Effector memory CD8-positive, alpha-beta T cell (primary cell): ENCODE measurements at regions not wholly inside any gene's neighbourhood (a gene's known extent, or its start where the extent isn't known, plus 50 kb on each side); places are given as distances from the start of the nearest gene placed in this dataset.
A peak's percentile ranks its signal among the peaks of the same experiment; 100 is the strongest.
"Not testable (repeated sequence)": the region's sequence is repeated elsewhere in the genome, so short reads cannot be mapped to it uniquely, and the experiment has no call there.

Experiments
- ATAC-seq: fragments of 150-1000 bp; cut with Tn5 transposase; replicated peaks from 2 replicates; pipeline ENCODE4 v1.10.0; 2021; ENCODE audit warnings: mild to moderate bottlenecking, moderate library complexity
- DNase-seq, 3 experiments: peaks; one replicate each; pipeline ENCODE4 v3.0.0; 2021
- H3K27ac Mint-ChIP-seq, 2 donors: one replicate each; pipeline ENCODE4 v1.8.0; 2022; ENCODE audit warnings: mild to moderate bottlenecking in 2 of 2, mixed read lengths in 2 of 2, moderate library complexity in 2 of 2
- H3K27me3 Mint-ChIP-seq, 2 donors: one replicate each; pipeline ENCODE4 v1.8.0; 2022; ENCODE audit warnings: mixed read lengths in 2 of 2
- H3K36me3 Mint-ChIP-seq: one replicate; pipeline ENCODE4 v1.8.0; 2022; ENCODE audit warnings: mild to moderate bottlenecking, moderate library complexity, mixed read lengths; ENCODE audit not compliant: insufficient read depth
- H3K4me1 Mint-ChIP-seq, 2 donors: one replicate each; pipeline ENCODE4 v1.8.0; 2022; ENCODE audit warnings: low read depth in 2 of 2, mixed read lengths in 2 of 2
- H3K4me3 Mint-ChIP-seq, 2 donors: one replicate each; pipeline ENCODE4 v1.8.0; 2022; ENCODE audit warnings: mild to moderate bottlenecking in 2 of 2, mixed read lengths in 2 of 2, moderate library complexity in 2 of 2
- H3K9me3 Mint-ChIP-seq, 2 donors: one replicate each; pipeline ENCODE4 v1.8.0; 2022; ENCODE audit warnings: mixed read lengths in 2 of 2

DNA sequence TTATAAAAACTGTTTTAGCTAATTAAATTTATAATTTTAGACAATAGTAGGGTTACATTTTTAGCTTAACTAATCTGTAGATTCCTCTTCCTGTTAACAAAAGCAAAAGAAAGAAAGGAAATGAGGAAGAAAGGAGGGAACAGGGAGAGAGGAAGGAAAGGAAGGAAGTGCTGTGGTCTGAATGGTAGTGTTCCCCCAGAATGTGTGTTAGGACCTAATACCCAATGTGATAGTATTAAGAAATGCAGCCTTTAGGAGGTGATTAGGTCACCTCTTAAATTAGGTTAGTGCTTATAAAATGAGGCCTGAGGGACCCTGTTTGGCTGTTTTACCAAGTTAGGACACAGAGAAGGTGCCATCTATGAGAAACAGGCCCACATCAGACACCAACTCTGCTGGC is 136.9 kb upstream of the SAMSN1 start:
- DNase-seq (no peak), ATAC-seq (no peak)
- Mint-ChIP-seq H3K4me3 (no peak overlapping the region), H3K36me3 (no peaks in the 10 kb centered on the region), H3K9me3 (peaks cover 0 to 2% of the 10 kb centered on the region in 2 donors), H3K27me3 (no peaks in the 10 kb centered on the region), H3K4me1 (peaks cover 8 to 26% of the 10 kb centered on the region in 2 donors), H3K27ac (peak overlapping the region in 1 of 2 donors; percentile 67)

DNA sequence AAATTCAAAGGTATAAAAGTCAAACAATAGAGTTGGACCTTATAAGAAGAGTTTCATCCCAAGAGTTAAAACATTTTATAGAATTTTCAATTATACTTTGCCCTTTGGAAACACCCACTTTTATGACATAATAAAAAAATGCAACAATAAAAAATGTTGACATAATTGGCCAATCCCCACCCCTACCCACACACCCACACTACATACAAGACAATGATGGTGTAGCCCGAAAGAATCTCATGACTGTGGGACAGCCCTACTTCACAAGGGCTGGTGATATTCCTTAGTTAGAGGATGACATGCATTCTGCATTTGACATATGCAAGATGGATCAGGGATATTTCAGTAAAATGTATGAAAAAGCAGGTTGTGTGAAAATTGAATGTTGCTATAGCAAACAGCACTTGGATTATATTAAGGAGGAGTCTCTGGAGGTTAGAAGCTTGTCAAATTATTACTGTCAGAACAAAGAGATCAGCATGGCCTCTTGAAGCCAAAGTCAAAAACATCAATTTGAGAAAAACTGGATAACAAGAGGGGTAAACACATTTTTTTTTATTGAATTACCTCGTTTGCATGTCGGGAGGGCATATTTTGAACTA is 133.0 kb upstream of the SAMSN1 start:
- Mint-ChIP-seq H3K27me3 (no peaks in the 10 kb centered on the region), H3K27ac (no peak overlapping the region), H3K4me1 (peaks cover 12 to 24% of the 10 kb centered on the region in 2 donors), H3K9me3 (peaks cover 2 to 14% of the 10 kb centered on the region in 2 donors), H3K4me3 (no peak overlapping the region), H3K36me3 (peaks cover 5% of the 10 kb centered on the region)
- DNase-seq (no peak), ATAC-seq (no peak)

DNA sequence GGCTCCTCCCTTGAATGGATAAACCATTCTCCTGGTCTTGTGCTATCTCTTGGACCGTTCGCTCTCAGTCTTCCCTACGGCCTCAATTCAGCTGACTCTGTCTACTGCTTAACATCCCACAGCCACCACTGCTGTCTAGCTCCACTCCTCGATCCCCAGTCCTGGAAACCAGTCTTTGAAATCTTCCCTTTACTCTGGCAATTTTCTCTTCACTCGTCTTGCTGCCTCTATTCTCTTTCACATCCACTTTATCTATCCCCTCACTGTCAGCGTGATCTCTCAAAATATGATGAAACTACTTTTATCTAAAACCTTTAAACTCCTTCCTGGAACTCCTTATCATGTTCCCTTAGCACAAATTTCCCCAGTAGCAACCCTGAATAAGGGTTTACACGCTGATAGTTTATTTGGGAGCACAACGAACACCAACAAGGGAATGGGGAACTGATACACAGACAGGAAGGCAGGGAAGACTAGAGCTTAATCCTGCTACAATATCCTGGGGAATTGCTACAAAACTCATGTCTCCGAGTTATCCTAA is 131.6 kb upstream of the SAMSN1 start:
- Mint-ChIP-seq H3K36me3 (peaks cover 5% of the 10 kb centered on the region), H3K4me3 (peak overlapping the region in 1 of 2 donors; percentile 1), H3K4me1 (peaks cover 12 to 20% of the 10 kb centered on the region in 2 donors), H3K9me3 (peaks cover 2 to 14% of the 10 kb centered on the region in 2 donors), H3K27me3 (no peaks in the 10 kb centered on the region), H3K27ac (peak overlapping the region in 1 of 2 donors; percentile 99)
- ATAC-seq (no peak), DNase-seq (no peak)

DNA sequence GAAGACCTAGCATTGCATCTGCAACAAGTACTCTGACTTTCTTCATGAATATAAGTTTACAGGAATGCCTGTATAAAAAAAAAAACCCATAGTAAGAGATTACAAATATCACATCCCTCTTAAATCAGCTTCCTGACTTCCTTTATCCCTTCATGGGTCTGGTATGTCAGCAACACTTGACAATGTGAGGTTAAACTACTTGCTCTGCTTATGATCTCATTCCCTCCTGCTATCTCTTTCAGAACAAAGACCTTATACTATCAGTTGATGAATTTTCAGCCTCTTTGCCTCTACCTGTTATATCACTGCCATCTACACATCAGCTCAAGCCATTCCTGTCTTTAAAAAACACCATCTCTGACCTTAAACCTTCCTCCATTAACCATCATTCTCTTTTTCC is 130.9 kb upstream of the SAMSN1 start:
- Mint-ChIP-seq H3K4me1 (peaks cover 12 to 20% of the 10 kb centered on the region in 2 donors), H3K9me3 (peaks cover 2 to 14% of the 10 kb centered on the region in 2 donors), H3K36me3 (peaks cover 5% of the 10 kb centered on the region), H3K4me3 (peak overlapping the region in 1 of 2 donors; percentile 1), H3K27ac (peak overlapping the region; percentile 92 to 99), H3K27me3 (no peaks in the 10 kb centered on the region)
- ATAC-seq, result no peak
- no peak for DNase-seq

DNA sequence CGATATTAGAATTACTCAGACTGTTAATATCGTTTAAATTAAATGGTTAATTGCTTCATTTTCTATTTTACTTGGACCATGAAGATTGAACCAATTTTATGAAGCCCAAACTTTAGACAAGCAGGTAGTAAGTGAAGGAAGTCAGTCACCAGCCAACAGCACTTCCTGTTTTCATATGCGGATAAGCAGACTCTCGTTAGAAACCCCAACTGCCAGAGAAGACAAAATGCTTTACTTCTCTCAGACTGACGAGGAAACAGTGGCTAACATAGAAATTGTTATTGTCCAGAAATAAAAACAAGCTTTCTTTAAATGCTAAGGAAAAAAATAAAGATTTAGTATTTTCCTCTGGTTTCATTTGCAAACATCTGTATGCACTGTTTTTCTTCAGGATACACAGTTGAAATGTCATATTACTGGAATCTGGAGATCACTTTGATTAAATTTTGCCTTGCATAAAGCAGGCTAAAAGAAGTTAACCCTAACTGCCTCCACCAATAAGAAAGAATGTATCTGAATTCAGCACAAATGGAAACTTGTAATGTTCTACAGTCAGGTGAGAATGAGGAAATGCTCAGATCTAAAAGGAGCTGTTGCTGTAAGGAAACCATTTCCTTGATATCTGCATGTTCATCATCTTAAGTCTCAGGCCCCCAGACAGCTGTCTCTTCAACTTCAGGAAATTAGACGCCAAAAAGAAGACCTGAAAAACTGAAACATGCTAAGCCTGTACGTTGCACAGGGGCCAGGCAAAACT is 129.8 kb upstream of the SAMSN1 start:
- Mint-ChIP-seq H3K36me3 (peaks cover 5% of the 10 kb centered on the region), H3K9me3 (peaks cover 2 to 14% of the 10 kb centered on the region in 2 donors), H3K4me1 (peaks cover 12 to 20% of the 10 kb centered on the region in 2 donors), H3K4me3 (peak overlapping the region; percentile 54 to 71), H3K27me3 (no peaks in the 10 kb centered on the region), H3K27ac (peak overlapping the region; percentile 92 to 99)
- DNase-seq (peak in 2 of 3 experiments; percentile 10 to 34), ATAC-seq (peak; percentile 91)

DNA sequence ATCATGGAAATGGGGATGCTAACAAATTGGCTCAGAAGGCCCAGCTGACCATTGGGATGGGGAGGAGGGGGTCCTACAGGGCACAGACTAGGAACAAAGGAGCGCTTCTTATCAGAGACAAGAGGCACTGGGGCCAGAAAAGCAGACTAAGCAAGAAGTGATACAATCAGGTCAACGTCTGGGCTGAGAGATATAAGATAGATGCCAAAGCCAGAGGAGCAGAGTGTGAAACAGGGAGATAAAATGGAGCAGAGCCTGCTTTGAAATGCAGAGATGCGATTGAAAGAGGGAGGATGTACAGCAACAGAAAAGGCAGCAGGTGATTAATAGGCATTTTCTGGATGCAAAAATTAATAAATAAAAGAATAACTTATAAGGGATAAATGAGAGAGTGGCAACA is 127.5 kb upstream of the SAMSN1 start:
- H3K36me3 Mint-ChIP-seq, result peaks cover 5% of the 10 kb centered on the region
- peaks cover 15 to 20% of the 10 kb centered on the region in 2 donors for H3K4me1 Mint-ChIP-seq
- H3K4me3 Mint-ChIP-seq, result no peak overlapping the region
- no peak overlapping the region for H3K27ac Mint-ChIP-seq
- H3K27me3 Mint-ChIP-seq, result no peaks in the 10 kb centered on the region
- ATAC-seq, result no peak
- peaks cover 2 to 14% of the 10 kb centered on the region in 2 donors for H3K9me3 Mint-ChIP-seq
- DNase-seq, result no peak

DNA sequence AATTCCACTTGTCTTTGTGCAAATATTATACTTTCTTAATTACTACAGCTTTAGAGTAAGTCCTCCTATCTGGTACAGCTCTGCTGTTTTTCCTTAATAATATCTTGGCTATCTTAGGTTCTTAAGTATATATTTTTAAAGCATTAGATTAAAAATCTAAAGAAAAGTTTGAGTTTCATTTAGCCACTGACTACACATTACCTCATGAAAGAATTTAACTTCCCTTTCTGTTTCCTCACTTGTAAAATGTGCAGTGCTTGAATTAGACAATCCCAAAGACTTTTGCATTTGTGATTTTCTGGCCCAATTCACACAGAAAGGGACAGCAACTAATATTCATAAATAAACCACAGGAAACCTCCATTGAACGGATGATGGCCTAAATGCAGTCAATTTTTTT is 126.4 kb upstream of the SAMSN1 start:
- Mint-ChIP-seq H3K27ac (no peak overlapping the region), H3K9me3 (peaks cover 0 to 8% of the 10 kb centered on the region in 2 donors), H3K27me3 (no peaks in the 10 kb centered on the region), H3K36me3 (peaks cover 5% of the 10 kb centered on the region), H3K4me1 (peaks cover 15 to 16% of the 10 kb centered on the region in 2 donors), H3K4me3 (no peak overlapping the region)
- no peak for ATAC-seq
- no peak for DNase-seq

DNA sequence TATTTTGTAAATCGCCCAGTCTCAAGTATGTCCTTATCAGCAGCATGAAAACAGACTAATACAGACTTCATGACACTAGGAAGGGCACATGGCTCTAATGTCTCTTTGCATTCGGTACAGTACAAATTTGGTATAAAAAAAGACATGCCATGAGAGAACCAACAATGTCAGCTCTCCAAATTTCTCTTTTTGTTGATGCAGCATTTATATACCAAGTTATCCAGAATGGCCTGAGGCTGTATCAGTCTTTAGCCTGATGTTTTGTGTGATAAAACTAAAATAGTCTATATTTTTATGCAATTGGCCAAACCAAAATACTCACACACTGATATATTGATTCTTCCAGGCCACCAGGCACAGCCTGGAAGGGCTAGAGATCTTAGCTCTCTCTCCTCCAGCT is 124.3 kb upstream of the SAMSN1 start:
- ATAC-seq (no peak), DNase-seq (no peak)
- no peaks in the 10 kb centered on the region for H3K9me3 Mint-ChIP-seq
- no peaks in the 10 kb centered on the region for H3K27me3 Mint-ChIP-seq
- H3K4me3 Mint-ChIP-seq, result no peak overlapping the region
- H3K27ac Mint-ChIP-seq, result no peak overlapping the region
- H3K36me3 Mint-ChIP-seq, result no peaks in the 10 kb centered on the region
- peaks cover 0 to 3% of the 10 kb centered on the region in 2 donors for H3K4me1 Mint-ChIP-seq

DNA sequence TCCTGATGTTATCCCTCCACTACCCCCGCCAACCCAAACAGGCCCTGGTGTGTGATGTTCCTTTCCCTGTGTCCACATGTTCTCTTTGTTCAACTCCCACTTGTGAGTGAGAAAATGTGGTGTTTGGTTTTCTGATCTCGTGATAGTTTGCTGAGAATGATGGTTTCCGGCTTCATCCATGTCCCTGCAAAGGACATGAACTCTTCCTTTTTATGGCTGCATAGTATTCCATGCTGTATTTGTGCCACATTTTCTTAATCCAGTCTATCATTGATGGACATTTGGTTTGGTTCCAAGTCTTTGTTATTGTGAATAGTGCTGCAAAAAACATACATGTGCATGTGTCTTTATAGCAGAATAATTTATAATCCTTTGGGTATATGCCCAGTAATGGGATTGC is 123.0 kb upstream of the SAMSN1 start:
- ATAC-seq, H3K27me3 Mint-ChIP-seq, H3K4me3 Mint-ChIP-seq, H3K27ac Mint-ChIP-seq, DNase-seq, H3K9me3 Mint-ChIP-seq, H3K36me3 Mint-ChIP-seq, H3K4me1 Mint-ChIP-seq: not testable (repeated sequence)

DNA sequence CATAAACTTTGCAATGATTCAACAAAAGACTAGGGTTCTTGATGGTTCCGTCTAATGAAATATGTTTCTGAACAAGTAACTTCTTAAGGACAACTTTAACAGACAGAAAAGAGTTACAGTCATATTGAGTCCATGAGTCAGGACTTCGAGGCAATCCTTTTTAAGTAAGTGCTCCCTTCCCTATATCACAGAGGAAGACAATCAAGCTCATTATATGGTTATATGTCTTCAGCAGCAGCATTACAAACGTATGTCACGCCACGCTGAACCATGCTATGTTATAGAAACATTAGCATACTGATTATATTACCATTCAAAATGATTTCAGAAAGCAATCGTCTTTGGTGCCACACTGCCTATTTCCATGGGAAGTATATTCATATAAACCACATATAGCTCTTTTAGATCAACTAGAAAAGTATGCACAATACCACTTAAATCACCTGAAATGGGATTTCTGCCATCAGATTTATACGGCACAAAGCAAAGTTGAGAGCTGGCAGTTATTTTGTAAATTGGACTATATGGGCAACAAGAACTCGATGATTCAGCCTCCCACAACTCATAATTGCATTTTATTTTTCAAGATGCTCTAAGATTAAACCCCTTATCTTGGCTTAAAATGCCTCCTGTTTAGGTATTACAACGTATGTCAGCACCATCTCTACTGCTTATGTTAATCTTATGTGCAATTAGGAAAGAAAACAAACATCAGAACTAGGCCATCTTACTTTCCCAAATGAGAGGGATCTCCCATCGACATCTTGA is 111.3 kb upstream of the SAMSN1 start:
- DNase-seq (no peak), ATAC-seq (no peak)
- no peaks in the 10 kb centered on the region for H3K36me3 Mint-ChIP-seq
- H3K4me1 Mint-ChIP-seq, result peaks cover 2 to 3% of the 10 kb centered on the region in 2 donors
- H3K27ac Mint-ChIP-seq, result no peak overlapping the region
- H3K4me3 Mint-ChIP-seq, result no peak overlapping the region
- H3K27me3 Mint-ChIP-seq, result no peaks in the 10 kb centered on the region
- H3K9me3 Mint-ChIP-seq, result no peaks in the 10 kb centered on the region

DNA sequence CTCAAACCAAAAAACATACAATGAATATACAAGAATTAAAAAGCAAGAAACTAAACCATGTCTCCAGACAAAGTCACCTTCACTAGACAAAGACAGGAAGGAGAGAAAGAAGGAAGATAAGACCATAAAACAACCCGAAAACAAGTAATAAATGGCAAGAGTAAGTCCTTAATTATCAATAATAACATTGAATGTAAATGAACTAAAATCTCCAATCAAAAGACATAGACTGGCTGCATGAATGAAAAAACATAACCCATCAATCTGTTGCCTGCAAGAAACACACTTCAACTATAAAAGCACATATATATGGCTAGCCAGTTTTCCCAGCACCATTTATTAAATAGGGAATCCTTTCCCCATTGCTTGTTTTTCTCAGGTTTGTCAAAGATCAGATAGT is 100.8 kb upstream of the SAMSN1 start:
- no peaks in the 10 kb centered on the region for H3K36me3 Mint-ChIP-seq
- no peak overlapping the region for H3K4me3 Mint-ChIP-seq
- peaks cover 8 to 16% of the 10 kb centered on the region in 2 donors for H3K9me3 Mint-ChIP-seq
- H3K4me1 Mint-ChIP-seq, result no peaks in the 10 kb centered on the region
- H3K27me3 Mint-ChIP-seq, result no peaks in the 10 kb centered on the region
- H3K27ac Mint-ChIP-seq, result no peak overlapping the region
- DNase-seq (no peak), ATAC-seq (no peak)

DNA sequence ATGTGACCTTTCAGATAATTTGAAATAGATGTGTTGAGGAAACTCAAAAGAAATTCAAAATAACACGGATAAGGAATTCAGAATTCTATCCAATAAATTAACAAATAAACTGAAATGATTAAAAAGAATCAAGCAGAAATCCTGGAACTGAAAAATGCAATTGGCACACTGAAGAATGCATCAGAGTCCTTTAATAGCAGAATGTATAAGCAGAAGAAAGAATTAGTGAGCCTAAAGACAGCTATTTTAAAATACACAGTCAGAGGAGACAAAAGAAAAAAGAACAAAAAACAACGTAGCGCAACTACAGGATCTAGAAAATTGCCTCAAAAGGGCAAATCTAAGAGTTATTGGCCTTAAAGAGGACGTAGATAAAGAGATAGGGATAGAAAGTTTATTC is 99.6 kb upstream of the SAMSN1 start:
- ATAC-seq (no peak), DNase-seq (no peak)
- Mint-ChIP-seq H3K27me3 (no peaks in the 10 kb centered on the region), H3K36me3 (no peaks in the 10 kb centered on the region), H3K27ac (no peak overlapping the region), H3K4me1 (no peaks in the 10 kb centered on the region), H3K9me3 (peaks cover 8 to 16% of the 10 kb centered on the region in 2 donors), H3K4me3 (no peak overlapping the region)

DNA sequence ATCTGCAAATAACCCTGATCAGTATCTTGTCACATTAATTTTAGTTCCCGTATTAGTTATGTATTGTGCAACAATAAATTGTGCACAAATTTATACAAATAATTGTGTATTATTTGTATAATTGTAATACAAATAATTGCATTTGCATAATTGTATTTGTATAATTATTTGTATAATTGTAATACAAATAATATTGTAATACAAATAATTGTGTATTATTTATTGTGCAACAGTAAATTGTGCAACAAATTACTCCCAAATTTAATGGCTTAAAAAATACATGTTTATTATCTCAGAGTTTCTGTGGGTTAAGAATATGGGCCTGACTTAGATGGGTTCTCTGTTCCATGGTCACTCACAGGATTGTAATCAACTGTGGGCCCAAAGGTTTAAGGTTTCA is 86.2 kb upstream of the SAMSN1 start:
- Mint-ChIP-seq H3K9me3 (no peaks in the 10 kb centered on the region), H3K27ac (no peak overlapping the region), H3K4me3 (no peak overlapping the region), H3K27me3 (no peaks in the 10 kb centered on the region), H3K4me1 (peaks cover 11 to 18% of the 10 kb centered on the region in 2 donors), H3K36me3 (no peaks in the 10 kb centered on the region)
- ATAC-seq, result no peak
- DNase-seq, result no peak
